DND-41 (cell line): ENCODE measurements at regions not wholly inside any gene's neighbourhood (a gene's known extent, or its start where the extent isn't known, plus 50 kb on each side); places are given as distances from the start of the nearest gene placed in this dataset.

Experiments
- CTCF ChIP-seq: IDR thresholded peaks from 2 replicates; pipeline ENCODE4 v1.5.1; 2012; ENCODE audit warnings: borderline replicate concordance, low read length, moderate library complexity, mild to moderate bottlenecking; ENCODE audit not compliant: poor library complexity, severe bottlenecking; ENCODE audit errors: extremely low read depth
- EZH2 ChIP-seq: IDR thresholded peaks from 3 replicates; pipeline ENCODE4 v1.6.1; 2012; ENCODE audit warnings: borderline replicate concordance, low read depth, mild to moderate bottlenecking, moderate library complexity, low read length, inconsistent platforms; ENCODE audit not compliant: severe bottlenecking

- TF ChIP-seq CTCF (no peak), EZH2 (no peak)
Measured at GRCh38 chr2:215724146-215724545, 288.3 kb upstream of the FN1 start.
